PC-9 (cell line): ENCODE measurements at regions not wholly inside any gene's neighbourhood (a gene's known extent, or its start where the extent isn't known, plus 50 kb on each side); places are given as distances from the start of the nearest gene placed in this dataset.

Experiments
- BruUV-seq: library from RNA; stranded (reverse); fragments of 400-500 nt; replicated peaks from 2 replicates; lab custom pipeline; 2021; lab: Mats Ljungman, UMichigan
- CTCF ChIA-PET: fragments of 300-600 bp; sonication (Branson Sonifier 250); formaldehyde crosslinking; loops from one replicate; lab custom pipeline; 2022; ENCODE audit warnings: antibody characterized with exemption; lab: Charles Lee
- POLR2A ChIA-PET: fragments of 300-600 bp; sonication (Branson Sonifier 250); formaldehyde crosslinking; loops from one replicate; lab custom pipeline; 2022; ENCODE audit warnings: antibody characterized with exemption; ENCODE audit not compliant: unreplicated experiment; lab: Charles Lee
- DNase-seq, 2 experiments: peaks; one replicate each; pipeline versions ENCODE4 v3.0.0 to v3.0.0-alpha.2; 2015 to 2022; ENCODE audit warnings: mixed read lengths in 1 of 2
- H2AFZ ChIP-seq: fragments of 200-600 bp; sonication (generic); 2 replicates; pipeline ENCODE4 v1.8.1; 2017; ENCODE audit warnings: antibody characterized with exemption
- H3F3A ChIP-seq: fragments of 200-600 bp; sonication (generic); 2 replicates; pipeline ENCODE4 v1.8.1; 2017; ENCODE audit warnings: antibody characterized with exemption, mild to moderate bottlenecking, low read depth; ENCODE audit not compliant: insufficient read depth
- H3K27ac ChIP-seq: fragments of 200-600 bp; sonication (generic); 2 replicates; pipeline ENCODE4 v1.6.1; 2016; ENCODE audit warnings: mixed run types
- H3K27me3 ChIP-seq: fragments of 200-600 bp; sonication (generic); 2 replicates; pipeline ENCODE4 v1.6.1; 2016; ENCODE audit warnings: low read depth, mixed run types; ENCODE audit not compliant: insufficient read depth
- H3K36me3 ChIP-seq: fragments of 200-600 bp; sonication (generic); 2 replicates; pipeline ENCODE4 v1.6.1; 2016; ENCODE audit warnings: low read depth, mixed run types
- H3K4me1 ChIP-seq: fragments of 200-600 bp; sonication (generic); replicated peaks from 2 replicates; pipeline ENCODE4 v1.6.1; 2016; ENCODE audit warnings: mixed run types; ENCODE audit not compliant: insufficient read depth
- H3K4me2 ChIP-seq: fragments of 200-600 bp; sonication (generic); 2 replicates; pipeline ENCODE4 v1.6.1; 2017; ENCODE audit warnings: mixed run types
- H3K4me3 ChIP-seq: fragments of 200-600 bp; sonication (generic); 2 replicates; pipeline ENCODE4 v1.6.1; 2016; ENCODE audit warnings: mixed run types
- H3K79me2 ChIP-seq: fragments of 200-600 bp; sonication (generic); 2 replicates; pipeline ENCODE4 v1.6.1; 2017; ENCODE audit warnings: low read depth, mixed run types
- H3K9me2 ChIP-seq: fragments of 200-600 bp; sonication (generic); 2 replicates; pipeline ENCODE4 v1.8.1; 2017; ENCODE audit warnings: mild to moderate bottlenecking; ENCODE audit not compliant: insufficient read depth
- H3K9me3 ChIP-seq: fragments of 200-600 bp; sonication (generic); 2 replicates; pipeline ENCODE4 v1.8.1; 2016; ENCODE audit warnings: low read depth; ENCODE audit not compliant: insufficient read depth
- H4K20me1 ChIP-seq: fragments of 200-600 bp; sonication (generic); 2 replicates; pipeline ENCODE4 v1.8.1; 2017; ENCODE audit not compliant: insufficient read depth
- CTCF ChIP-seq: fragments of 200-600 bp; sonication (generic); conservative IDR thresholded peaks from 2 replicates; pipeline ENCODE4 v1.6.1; 2017; ENCODE audit warnings: mixed run types, antibody characterized with exemption, mild to moderate bottlenecking, moderate library complexity
- EZH2 ChIP-seq: fragments of 200-600 bp; sonication (generic); IDR thresholded peaks from 2 replicates; pipeline ENCODE4 v1.8.0; 2017; ENCODE audit warnings: antibody characterized with exemption, low read depth
- intact Hi-C: fragments of 100-400 bp; cut with micrococcal nuclease; formaldehyde crosslinking; loops from one replicate; pipeline ENCODE4 v1.10.0; 2022; ENCODE audit not compliant: unreplicated experiment

- DNase-seq: no peak
- intact Hi-C loops: no loop called here
- CTCF ChIA-PET: no interaction called here
- BruUV-seq: no TSS peak
- Histone ChIP-seq H3K4me2 (no peak overlapping the region), H4K20me1 (no peaks in the 10 kb centered on the region), H3K27me3 (no peaks in the 10 kb centered on the region), H2AFZ (no peak overlapping the region), H3F3A (no peaks in the 10 kb centered on the region), H3K9me2 (no peaks in the 10 kb centered on the region), H3K27ac (no peak overlapping the region), H3K4me1 (no peaks in the 10 kb centered on the region), H3K4me3 (no peak overlapping the region), H3K79me2 (no peaks in the 10 kb centered on the region), H3K36me3 (no peaks in the 10 kb centered on the region), H3K9me3 (no peaks in the 10 kb centered on the region)
- POLR2A ChIA-PET: no interaction called here
- TF ChIP-seq CTCF (no peak), EZH2 (no peak)
Measured at GRCh38 chr18:34631093-34631966, 78.8 kb upstream of the DTNA start.

GRCh38 chr18:34632321-34632720, 77.8 kb upstream of the DTNA start:
- TF ChIP-seq CTCF (no peak), EZH2 (no peak)
- no peak overlapping the region for H3K27ac ChIP-seq
- H4K20me1 ChIP-seq: no peaks in the 10 kb centered on the region
- no peaks in the 10 kb centered on the region for H3K9me3 ChIP-seq
- intact Hi-C loops: no loop called here
- ChIA-PET POLR2A (no interaction called here), CTCF (no interaction called here)
- no peaks in the 10 kb centered on the region for H3K36me3 ChIP-seq
- no TSS peak for BruUV-seq
- no peaks in the 10 kb centered on the region for H3K27me3 ChIP-seq
- no peaks in the 10 kb centered on the region for H3K79me2 ChIP-seq
- no peak for DNase-seq
- no peak overlapping the region for H3K4me3 ChIP-seq
- H3K4me1 ChIP-seq: no peaks in the 10 kb centered on the region
- no peaks in the 10 kb centered on the region for H3K9me2 ChIP-seq
- no peak overlapping the region for H2AFZ ChIP-seq
- no peak overlapping the region for H3K4me2 ChIP-seq
- H3F3A ChIP-seq: no peaks in the 10 kb centered on the region

GRCh38 chr18:34633368-34633767, 76.7 kb upstream of the DTNA start:
- Histone ChIP-seq H3K79me2 (no peaks in the 10 kb centered on the region), H3K36me3 (no peaks in the 10 kb centered on the region), H2AFZ (no peak overlapping the region), H3K27me3 (no peaks in the 10 kb centered on the region), H4K20me1 (no peaks in the 10 kb centered on the region), H3K4me1 (no peaks in the 10 kb centered on the region), H3K4me2 (no peak overlapping the region), H3K27ac (no peak overlapping the region), H3K9me3 (no peaks in the 10 kb centered on the region), H3K9me2 (no peaks in the 10 kb centered on the region), H3F3A (no peaks in the 10 kb centered on the region), H3K4me3 (no peak overlapping the region)
- intact Hi-C loops: no loop called here
- no peak for DNase-seq
- TF ChIP-seq EZH2 (no peak), CTCF (no peak)
- ChIA-PET POLR2A (no interaction called here), CTCF (no interaction called here)
- no TSS peak for BruUV-seq
